Ishikawa (cell line): ENCODE measurements at regions not wholly inside any gene's neighbourhood (a gene's known extent, or its start where the extent isn't known, plus 50 kb on each side); places are given as distances from the start of the nearest gene placed in this dataset.

Experiments
- CEBPB ChIP-seq: IDR thresholded peaks from 2 replicates; pipeline ENCODE4 v1.6.1; 2012
- CREB1 ChIP-seq: IDR thresholded peaks from 2 replicates; pipeline ENCODE4 v1.6.1; 2012; ENCODE audit warnings: low read depth
- EGR1 ChIP-seq: IDR thresholded peaks from 2 replicates; pipeline ENCODE4 v1.6.1; 2012
- EP300 ChIP-seq: IDR thresholded peaks from 2 replicates; pipeline ENCODE4 v1.6.1; 2012; ENCODE audit warnings: borderline replicate concordance
- FOXM1 ChIP-seq: IDR thresholded peaks from 2 replicates; pipeline ENCODE4 v1.6.1; 2012; ENCODE audit warnings: low read depth, borderline replicate concordance
- MAX ChIP-seq: IDR thresholded peaks from 2 replicates; pipeline ENCODE4 v1.6.1; 2012
- NFIC ChIP-seq: IDR thresholded peaks from 2 replicates; pipeline ENCODE4 v1.6.1; 2012
- RAD21 ChIP-seq: IDR thresholded peaks from 2 replicates; pipeline ENCODE4 v1.6.1; 2012; ENCODE audit warnings: low read depth
- REST ChIP-seq: IDR thresholded peaks from 2 replicates; pipeline ENCODE4 v1.6.1; 2012; ENCODE audit warnings: low read depth, mild to moderate bottlenecking
- TAF1 ChIP-seq: IDR thresholded peaks from 2 replicates; pipeline ENCODE4 v1.6.1; 2012; ENCODE audit warnings: low read depth, mild to moderate bottlenecking
- TCF12 ChIP-seq: IDR thresholded peaks from 2 replicates; pipeline ENCODE4 v1.6.1; 2012; ENCODE audit warnings: low read depth
- TEAD4 ChIP-seq: IDR thresholded peaks from 2 replicates; pipeline ENCODE4 v1.6.1; 2012
- YY1 ChIP-seq: IDR thresholded peaks from 2 replicates; pipeline ENCODE4 v1.6.1; 2012; ENCODE audit warnings: low read depth
- ZBTB7A ChIP-seq: IDR thresholded peaks from 2 replicates; pipeline ENCODE4 v1.6.1; 2012; ENCODE audit warnings: low read depth
- TF ChIP-seq, protein P1 (sequence below): IDR thresholded peaks from 2 replicates; pipeline ENCODE4 v1.6.1; 2012

- no peak for TF ChIP-seq CREB1
- TF ChIP-seq, protein P1, sequence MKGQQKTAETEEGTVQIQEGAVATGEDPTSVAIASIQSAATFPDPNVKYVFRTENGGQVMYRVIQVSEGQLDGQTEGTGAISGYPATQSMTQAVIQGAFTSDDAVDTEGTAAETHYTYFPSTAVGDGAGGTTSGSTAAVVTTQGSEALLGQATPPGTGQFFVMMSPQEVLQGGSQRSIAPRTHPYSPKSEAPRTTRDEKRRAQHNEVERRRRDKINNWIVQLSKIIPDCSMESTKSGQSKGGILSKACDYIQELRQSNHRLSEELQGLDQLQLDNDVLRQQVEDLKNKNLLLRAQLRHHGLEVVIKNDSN = no peak
- TF ChIP-seq YY1 = no peak
- TF ChIP-seq FOXM1 = no peak
- TF ChIP-seq MAX = no peak
- TF ChIP-seq ZBTB7A = no peak
- TF ChIP-seq EP300 = no peak
- no peak for TF ChIP-seq NFIC
- TF ChIP-seq TAF1 = no peak
- no peak for TF ChIP-seq EGR1
- TF ChIP-seq TCF12 = no peak
- TF ChIP-seq RAD21 = no peak
- TF ChIP-seq TEAD4 = no peak
- TF ChIP-seq REST = no peak
- no peak for TF ChIP-seq CEBPB
Measured at GRCh38 chr3:30156586-30157498, 449.6 kb upstream of the TGFBR2 start.

- TF ChIP-seq, protein P1 = no peak
- TF ChIP-seq EGR1 = no peak
- TF ChIP-seq REST = no peak
- no peak for TF ChIP-seq EP300
- no peak for TF ChIP-seq NFIC
- TF ChIP-seq YY1 = no peak
- no peak for TF ChIP-seq TCF12
- no peak for TF ChIP-seq RAD21
- TF ChIP-seq CREB1 = no peak
- no peak for TF ChIP-seq CEBPB
- no peak for TF ChIP-seq TAF1
- TF ChIP-seq TEAD4 = no peak
- no peak for TF ChIP-seq MAX
- no peak for TF ChIP-seq FOXM1
- TF ChIP-seq ZBTB7A = no peak
Measured at GRCh38 chr3:30161375-30161774, 445.0 kb upstream of the TGFBR2 start.

DNA sequence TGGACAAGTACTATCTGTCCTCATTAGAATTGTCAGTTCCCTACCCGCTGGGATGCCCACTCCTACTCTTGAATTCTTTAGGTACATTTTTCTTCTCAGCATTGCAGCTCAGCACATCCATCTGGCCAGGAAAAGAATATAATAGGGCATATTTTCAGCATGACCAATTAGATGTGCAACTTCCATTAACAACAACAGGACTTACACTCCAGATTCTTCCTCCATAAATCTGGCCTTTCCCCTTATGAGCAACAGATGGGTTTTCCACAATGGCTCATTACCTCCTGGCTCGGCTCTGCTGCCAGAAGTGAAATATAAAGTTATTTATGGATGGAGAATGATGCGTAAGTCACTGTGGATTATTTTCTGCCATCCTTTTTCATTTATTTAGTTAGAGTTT lies 443.8 kb upstream of the TGFBR2 start:
- TF ChIP-seq RAD21 = no peak
- TF ChIP-seq EP300 = no peak
- no peak for TF ChIP-seq EGR1
- no peak for TF ChIP-seq CREB1
- TF ChIP-seq ZBTB7A = no peak

DNA sequence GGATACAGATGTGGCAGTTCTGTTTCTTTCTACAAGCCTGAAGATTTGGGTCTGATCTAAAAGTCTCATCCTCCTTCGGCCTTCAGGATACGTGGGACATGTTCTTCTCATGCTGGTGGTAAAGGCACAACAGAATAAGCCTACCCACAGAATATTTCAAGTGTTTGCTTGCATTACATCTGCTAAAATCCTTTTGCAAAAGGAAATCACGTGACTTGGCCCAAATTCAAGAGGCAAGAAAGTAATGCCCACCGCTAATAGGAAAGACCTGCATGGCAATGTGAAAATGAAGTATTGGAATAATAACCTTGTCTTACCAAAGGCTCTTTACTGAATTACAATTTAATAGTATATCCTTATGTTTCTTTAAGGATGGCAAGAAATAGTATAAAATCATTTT lies 439.9 kb upstream of the TGFBR2 start:
- no peak for TF ChIP-seq CREB1
- TF ChIP-seq, protein P1 = no peak
- no peak for TF ChIP-seq RAD21
- TF ChIP-seq TCF12 = no peak
- TF ChIP-seq EGR1 = no peak
- TF ChIP-seq MAX = no peak

DNA sequence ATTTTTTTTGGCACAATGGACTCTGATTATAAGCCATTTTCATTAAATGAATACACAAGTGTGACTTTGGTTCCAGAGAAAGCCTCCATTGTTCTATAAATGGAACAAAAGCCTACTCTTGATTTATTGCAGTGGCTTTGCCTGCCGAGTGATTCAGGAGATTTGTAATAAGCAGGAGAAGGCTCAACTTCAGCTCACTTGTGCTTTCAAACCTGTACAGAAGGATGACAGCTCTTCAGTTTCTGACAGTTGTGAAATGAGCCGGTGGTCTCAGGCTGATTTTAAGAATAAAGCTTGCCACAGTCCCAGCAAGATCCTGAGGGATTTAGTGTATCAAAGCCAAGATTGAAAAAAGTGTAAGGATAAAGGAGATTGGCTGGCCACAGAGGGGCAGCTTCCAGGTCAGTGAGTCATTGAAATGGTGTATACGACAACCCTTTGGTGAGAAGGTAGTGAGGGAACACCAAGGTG lies 438.8 kb upstream of the TGFBR2 start:
- TF ChIP-seq REST (no peak), CEBPB (no peak), RAD21 (no peak), ZBTB7A (no peak), CREB1 (0 out of 2 replicates have a peak, but pooled peaks have one; percentile 19), TCF12 (0 out of 2 replicates have a peak, but pooled peaks have one; percentile 40), FOXM1 (0 out of 2 replicates have a peak, but pooled peaks have one; percentile 29), EGR1 (no peak), TAF1 (no peak), NFIC (peak; percentile 42; the same call in 1 of the 2 replicates), YY1 (0 out of 2 replicates have a peak, but pooled peaks have one; percentile 30), EP300 (peak; percentile 47; the same call in 1 of the 2 replicates), MAX (no peak), TEAD4 (no peak; the same call in 1 of the 2 replicates)
- TF ChIP-seq, protein P1 = no peak
